ENCODE measurements at regions not wholly inside any gene's neighbourhood (a gene's known extent, or its start where the extent isn't known, plus 50 kb on each side); places are given as distances from the start of the nearest gene placed in this dataset.

DNA sequence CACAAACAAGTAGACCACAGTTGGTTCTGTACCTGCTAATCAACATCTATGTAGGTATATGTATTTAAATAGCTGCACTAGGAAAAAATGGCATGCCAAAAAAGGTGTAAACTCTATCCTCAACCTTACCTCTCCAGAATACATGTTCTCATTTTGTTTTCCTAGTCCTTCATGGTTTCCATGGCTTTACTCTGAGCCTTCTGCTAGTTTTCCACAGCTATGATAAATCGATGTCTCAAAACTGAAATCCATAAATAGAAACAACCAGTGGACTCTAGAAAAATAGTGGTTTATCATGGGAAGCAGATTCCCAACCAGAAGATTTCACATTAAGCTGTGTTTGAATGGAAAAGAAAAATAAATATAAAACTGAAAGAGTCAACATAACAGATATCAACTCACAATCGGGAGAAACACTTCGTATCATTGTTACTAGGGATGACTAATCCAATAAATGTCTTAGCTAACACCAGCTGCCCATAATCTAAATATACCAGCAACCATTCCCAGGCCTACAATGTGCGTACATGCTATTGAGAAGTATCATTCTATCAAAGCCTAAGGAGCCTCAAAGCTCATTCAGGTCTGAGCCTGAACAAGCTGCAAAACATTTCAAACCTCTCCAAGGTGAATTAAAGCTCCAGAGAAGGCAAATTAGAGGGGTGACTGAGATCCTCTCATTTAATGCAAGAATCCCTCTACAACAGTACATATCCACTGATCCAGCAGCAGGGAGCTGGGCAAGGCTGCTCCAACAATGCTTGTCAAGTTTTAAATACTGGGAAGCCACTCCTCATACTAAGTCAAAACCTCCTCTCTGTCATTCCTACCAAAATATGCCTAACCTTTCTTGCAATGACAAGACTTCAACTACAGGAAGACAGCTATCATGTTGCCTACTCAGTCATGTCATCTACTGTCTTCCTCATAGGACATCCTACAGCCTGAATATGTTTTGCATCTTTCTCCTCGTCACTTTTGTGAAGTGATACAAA is 90.2 kb downstream of the KCTD12 start:
- no peak for DNase-seq

DNA sequence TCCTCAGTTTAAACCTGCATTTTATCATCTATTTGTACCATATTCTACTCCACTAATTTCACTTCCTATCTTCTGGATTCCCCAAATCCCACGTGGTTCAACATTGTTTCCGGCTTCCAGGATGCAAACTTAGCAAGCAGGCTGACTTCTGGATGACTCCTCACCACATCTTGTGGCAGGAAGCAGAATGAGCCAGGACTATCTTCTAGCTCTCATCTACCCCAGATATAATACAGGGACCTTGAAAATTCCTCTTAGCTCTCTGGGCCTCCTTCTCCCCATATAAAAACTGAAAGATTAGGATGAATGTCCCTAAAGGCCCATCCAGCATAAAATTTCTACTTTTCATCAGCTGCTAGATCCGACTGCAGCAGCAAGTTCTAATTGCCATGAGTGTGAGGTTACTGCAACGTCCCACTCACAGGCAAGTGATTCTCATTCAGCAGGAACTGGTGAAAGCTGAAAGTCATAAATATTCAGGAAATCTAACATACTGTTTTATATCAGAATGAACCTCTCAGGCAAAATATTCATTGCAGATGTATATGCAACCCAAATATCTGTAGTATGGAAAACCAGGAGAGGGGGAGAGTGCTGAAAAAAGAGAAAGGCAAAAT is 93.4 kb downstream of the KCTD12 start:
- no peak for DNase-seq

DNA sequence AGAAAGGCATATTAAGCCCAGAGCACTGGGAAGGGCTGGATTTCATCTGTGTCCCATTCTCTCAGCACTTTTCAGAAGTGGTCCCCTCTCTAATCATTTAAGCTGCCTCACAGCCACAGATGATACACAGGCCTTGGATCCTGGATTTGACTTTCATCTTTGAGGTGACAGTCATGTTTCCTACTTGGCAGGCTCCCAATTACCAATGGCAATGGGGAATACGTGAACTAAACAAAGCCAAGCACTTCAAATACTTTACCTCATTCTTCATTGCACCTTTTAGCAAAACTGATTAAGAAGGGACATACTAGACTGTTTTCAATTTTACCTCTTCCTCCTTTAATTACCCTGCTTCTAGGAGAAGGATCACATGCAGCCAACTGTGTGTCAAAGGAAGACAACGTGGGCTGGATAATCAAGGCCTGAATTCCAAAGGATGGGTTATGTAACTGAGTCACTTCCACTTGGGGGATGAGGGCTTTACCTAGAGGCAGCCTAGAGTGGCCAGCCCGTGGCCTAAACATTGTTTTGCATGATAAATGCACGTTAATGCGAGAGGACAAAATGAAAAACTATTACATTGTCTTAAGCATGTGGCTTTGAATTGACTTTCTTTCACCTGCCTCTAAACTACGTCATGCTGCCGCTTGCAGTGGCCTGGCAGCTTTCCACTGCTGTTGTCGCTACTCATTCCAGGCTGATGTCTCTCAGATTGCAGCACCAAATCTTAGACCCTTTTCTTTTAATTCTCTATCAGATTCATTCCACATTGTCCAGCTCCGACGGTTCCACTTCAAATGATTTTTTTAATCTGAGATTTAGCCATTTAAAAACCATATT is 95.0 kb downstream of the KCTD12 start:
- DNase-seq: no peak

- no peak for DNase-seq
Measured at GRCh38 chr13:76790526-76790925, 95.7 kb downstream of the KCTD12 start.

GRCh38 chr13:76783798-76784197 is 102.4 kb downstream of the KCTD12 start:
- no peak for DNase-seq

- no peak for DNase-seq
Measured at GRCh38 chr13:76778853-76779252, 107.4 kb downstream of the KCTD12 start.

DNA sequence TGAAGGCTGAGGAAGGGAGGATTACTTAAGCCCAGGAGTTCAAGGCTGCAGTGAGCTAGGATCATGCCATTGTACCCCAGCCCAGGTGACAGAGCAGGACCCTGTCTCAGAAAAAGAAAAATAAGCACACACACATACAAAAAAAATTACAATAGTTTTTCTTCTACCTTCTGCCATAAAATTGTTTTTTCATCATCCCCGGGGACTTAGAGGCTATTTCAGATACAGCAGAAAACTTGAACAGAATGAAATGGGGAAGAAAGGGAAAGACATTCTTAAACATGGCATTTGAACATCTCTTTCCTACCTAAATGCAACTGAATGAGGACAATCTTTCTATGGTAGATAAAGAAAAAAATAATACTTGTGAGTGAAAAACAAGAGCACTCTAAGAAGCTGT is 109.1 kb downstream of the KCTD12 start:
- DNase-seq: no peak

- DNase-seq: no peak
Measured at GRCh38 chr13:76775088-76775740, 111.0 kb downstream of the KCTD12 start.

GRCh38 chr13:76773448-76774094 is 112.6 kb downstream of the KCTD12 start:
- DNase-seq: no peak

DNA sequence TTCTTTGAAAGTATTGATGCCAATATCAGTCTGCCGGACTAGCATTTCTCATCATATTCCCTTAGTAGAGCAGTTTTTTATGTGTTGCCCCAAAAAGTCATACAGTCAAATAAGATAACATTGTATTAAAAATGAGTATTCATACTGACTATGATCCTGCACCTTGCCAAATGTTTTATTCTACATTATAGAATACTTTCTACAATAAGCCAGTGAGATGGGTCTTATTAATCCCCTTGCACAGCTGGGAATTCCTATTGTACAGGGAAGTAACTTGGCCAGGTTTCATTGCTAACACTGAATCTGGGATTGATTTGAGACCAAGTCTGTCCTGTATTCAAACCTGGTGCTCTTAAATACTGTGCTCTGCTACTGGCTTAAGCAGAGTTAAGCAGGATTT is 114.0 kb downstream of the KCTD12 start:
- DNase-seq: no peak

GRCh38 chr13:76769271-76769791 is 116.9 kb downstream of the KCTD12 start:
- no peak for DNase-seq

DNA sequence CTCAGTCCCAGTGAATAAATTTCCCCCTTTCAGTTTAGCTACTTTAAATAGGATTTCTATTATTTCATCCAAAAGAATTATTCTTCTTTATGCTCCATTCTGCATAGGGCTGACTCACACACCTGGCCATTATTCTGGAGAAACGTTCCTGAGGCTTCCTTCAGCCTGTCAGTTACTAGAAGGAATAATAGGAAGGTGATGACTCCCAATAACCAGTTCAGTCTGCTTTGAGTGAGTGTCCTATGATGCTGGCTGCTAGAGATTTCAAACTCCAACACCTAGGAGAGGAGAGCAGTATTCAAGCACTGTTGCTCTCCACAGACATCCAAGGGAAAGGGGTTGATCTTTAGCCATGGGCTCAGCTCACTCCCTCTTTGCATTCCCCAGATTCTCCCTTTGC is 117.8 kb downstream of the KCTD12 start:
- DNase-seq: no peak

- no peak for DNase-seq
Measured at GRCh38 chr13:76764916-76765315, 121.3 kb downstream of the KCTD12 start.

DNA sequence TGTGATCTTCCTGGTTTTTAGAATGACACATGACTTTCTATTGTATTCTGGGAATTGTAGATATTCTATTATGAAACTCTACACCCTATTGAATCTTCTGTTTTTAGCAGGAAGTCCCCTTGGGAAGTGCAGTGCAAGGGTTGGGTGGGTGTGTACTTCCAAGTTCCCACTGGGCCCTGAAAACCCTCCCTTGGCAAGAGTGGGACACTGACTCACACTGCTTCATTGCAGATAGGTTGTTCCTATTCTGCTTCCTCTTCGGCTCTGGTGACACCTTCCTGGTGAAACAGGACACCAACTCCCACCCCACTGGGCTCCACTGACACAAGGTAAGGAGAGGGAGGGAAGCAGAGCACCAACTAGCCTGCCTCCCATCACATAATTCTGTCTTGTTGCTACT is 121.8 kb downstream of the KCTD12 start:
- no peak for DNase-seq

DNA sequence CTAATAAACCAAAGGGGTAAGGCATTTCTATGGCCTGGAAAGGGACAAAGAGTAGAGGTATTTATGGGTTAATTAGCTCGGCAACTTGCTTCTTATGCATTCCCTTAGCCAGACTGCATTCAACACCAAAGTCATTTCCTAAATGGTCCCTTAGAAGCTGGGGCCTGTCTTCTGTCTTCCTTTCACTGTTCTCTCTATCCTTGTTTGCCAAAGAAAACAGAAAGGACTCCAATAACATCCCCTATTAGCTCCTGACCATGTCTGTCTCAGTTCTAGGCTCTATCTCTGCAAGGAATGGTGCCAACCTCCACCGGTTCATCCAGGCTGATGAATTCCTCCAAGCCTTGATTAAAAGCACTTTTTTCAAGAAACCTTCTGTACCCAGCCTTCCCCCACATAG is 123.5 kb downstream of the KCTD12 start:
- no peak for DNase-seq

DNA sequence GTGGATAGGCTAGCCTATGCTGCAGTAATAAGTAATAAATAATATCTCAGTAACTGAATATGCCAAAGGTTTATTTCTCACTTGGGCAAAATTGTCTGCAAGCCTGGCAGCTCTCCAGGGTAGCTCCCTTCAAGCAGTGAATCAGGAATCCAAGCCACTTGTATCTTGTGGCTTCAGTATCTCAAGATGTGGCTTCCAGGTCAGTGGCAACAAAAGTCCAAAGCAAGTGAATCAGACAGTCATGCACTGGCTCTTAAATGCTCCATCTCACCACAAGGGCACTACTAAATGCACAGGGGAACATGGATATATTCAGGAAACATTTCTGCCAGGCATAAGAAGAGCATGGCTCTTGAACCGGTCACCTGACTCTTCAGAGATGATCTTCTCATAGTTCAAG is 126.3 kb downstream of the KCTD12 start:
- no peak for DNase-seq

DNA sequence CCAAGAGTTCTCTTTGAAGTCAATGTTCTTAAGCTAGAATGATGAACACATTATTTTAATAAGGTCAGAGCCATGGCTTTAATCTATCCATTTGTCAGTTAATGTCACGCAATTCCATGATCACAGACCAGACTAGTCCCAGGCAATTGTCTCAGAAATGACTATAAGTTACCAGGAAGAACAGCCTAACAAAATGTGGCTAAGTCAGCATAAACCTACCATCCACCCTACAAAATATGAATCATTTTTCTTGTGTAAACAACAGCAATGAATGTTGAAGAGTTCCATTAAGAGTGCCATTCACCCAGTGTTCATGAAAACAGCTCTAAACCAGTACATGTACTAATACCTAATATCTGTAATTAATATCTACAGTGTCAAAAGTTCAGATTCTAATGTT is 127.5 kb downstream of the KCTD12 start:
- DNase-seq: no peak

DNA sequence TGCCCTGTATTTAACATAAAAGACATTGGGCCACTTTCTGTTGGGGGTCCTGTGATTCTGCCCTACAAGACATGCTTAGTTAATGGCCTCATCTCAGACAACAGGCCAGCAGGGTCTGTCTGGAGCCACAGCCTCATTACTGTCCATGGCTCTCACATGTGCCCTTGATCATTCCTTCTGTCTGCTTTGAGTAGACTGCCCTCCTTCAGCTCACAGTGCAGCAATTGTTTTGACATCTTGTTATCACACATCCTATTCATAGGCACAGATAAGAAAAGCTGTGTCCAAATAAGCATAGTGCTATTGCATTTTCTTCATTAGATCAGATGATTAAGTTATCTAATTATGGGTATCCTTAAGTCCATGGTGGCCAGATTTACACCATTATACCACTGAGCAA is 127.9 kb downstream of the KCTD12 start:
- no peak for DNase-seq

DNA sequence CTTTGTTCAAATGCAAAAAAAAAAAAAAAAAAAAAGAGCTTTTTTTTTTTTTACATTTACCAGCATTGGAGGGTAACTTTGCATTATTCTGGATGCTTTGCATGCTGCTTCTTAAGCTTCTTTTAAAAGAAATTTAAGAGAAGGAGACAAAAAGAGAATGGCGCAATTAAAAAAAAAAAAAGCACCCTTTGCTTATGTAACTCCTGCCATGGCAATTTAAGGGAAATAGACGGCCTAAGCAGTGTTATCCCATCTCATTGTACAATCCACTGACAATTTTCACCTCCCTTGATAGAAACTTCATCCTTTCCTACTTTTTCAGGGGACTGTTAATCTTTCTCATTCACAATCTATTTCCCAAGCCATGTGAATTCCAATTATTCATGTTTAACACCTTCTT is 129.8 kb downstream of the KCTD12 start:
- DNase-seq: no peak

DNA sequence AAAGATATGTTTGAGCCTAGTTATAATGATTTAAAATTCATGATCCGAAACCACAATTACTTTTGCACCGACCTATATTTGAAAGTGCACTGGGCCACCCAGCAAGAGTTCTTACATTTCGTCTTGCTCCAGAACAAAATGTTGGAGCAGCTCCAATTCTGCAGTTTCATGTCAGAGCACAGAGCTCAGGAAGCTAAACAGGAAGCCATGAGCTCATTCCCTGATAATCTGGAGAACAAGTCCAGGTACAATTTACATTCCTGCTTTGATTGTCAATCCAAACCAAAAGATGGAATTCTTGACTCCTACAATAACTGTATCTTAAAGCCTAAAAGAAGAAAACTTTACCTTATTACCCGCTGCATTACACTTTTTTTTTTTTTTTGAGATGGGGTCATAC is 131.8 kb downstream of the KCTD12 start:
- no peak for DNase-seq

DNA sequence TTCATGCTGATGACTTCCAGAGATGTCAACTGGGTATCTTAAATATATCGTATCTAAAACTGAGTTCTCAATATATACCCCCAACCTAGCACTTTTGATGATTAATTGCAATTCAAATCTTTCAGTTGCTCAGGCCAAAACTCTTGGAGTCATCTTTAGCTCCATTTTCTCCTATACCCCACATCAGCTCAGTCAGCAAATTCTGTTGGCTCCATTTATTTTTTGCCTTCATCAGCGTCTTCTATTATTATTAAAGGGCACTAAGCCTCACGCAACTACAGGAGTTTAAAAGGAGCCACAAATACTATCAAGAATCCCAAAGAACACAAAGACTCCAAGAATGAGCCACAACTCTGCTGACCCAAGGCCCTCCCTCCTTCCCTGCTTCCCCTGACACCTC is 134.9 kb downstream of the KCTD12 start:
- DNase-seq: no peak

GRCh38 chr13:76750126-76750525 is 136.1 kb downstream of the KCTD12 start:
- DNase-seq: no peak
